CD4-positive, alpha-beta T cell treated with Interleukin-4 for 4 hours (primary cell): ENCODE measurements at regions not wholly inside any gene's neighbourhood (a gene's known extent, or its start where the extent isn't known, plus 50 kb on each side); places are given as distances from the start of the nearest gene placed in this dataset.
"Not testable (repeated sequence)": the region's sequence is repeated elsewhere in the genome, so short reads cannot be mapped to it uniquely, and the experiment has no call there.

Source experiments
- DNase-seq: peaks from one replicate; pipeline ENCODE4 v3.0.0-alpha.2; 2020

GRCh38 chr21:18723171-18723570 lies 319.6 kb upstream of the TMPRSS15 start:
- no peak for DNase-seq

DNA sequence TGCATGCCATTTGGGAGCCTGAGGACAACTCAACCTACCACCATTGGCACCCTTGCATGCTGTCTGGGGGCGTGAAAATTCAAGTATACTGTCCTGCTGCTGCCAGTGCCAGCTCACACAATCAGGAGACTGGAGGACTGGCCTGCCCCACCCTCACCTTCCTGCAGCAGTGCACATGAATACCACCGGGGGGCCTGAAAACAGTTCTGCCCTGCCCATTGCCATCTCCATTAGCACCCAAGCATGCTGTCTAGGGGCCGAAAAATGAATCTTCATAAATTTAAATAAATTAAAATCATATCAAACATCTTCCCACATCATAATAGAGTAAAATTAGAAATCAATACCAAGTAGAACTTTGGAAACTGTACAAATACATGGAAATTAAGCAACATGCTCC lies 322.1 kb upstream of the TMPRSS15 start:
- DNase-seq = no peak

GRCh38 chr21:18741954-18742353 lies 338.4 kb upstream of the TMPRSS15 start:
- DNase-seq = no peak

- no peak for DNase-seq
Measured at GRCh38 chr21:18743531-18743930, 339.9 kb upstream of the TMPRSS15 start.

GRCh38 chr21:18744840-18745239 lies 341.3 kb upstream of the TMPRSS15 start:
- DNase-seq = no peak

GRCh38 chr21:18752894-18753293 lies 349.3 kb upstream of the TMPRSS15 start:
- not testable (repeated sequence) for DNase-seq

DNA sequence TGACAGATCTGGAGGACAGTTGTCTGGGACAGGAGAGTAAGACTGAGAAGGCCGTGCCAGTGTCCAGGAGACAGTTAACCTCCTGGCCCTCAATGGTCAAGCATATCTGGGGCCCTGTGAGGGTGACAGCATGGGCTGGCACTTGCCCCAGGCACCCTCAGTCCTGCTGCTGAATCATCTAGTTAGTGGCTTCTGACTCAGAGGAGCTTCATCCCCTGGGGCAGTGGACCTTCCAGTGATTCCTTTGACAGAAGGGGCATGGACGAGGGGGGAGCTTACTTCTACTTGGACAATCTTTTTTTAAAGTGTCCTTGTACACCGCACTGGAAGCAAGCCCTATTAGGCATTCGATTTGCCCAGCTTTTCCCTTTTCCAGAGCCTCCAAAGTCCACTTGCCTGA lies 352.7 kb upstream of the TMPRSS15 start:
- not testable (repeated sequence) for DNase-seq

- no peak for DNase-seq
Measured at GRCh38 chr21:18759267-18759666, 355.7 kb upstream of the TMPRSS15 start.

DNA sequence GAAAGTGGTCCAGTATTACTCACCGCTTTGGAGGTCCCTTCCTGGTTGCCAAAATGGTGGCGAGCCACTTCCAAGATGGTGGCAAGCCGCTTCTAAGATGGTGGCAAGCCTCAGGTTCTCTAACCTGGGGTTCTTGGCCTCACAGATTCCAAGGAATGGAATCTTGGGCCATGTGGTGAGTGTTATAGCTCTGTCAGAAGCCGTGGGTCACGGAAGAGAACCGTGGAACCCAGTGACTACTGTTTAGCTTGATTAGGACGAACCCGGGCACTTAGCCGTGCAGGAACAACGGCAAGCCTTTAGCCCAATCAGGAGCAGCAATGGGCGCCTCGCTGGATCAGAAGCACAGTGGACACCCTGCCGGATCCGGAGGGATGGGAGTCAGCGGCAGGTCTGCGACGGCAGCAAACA lies 356.2 kb upstream of the TMPRSS15 start:
- no peak for DNase-seq

GRCh38 chr21:18760247-18760646 lies 356.7 kb upstream of the TMPRSS15 start:
- no peak for DNase-seq

- DNase-seq = no peak
Measured at GRCh38 chr21:18764720-18765119, 361.1 kb upstream of the TMPRSS15 start.

DNA sequence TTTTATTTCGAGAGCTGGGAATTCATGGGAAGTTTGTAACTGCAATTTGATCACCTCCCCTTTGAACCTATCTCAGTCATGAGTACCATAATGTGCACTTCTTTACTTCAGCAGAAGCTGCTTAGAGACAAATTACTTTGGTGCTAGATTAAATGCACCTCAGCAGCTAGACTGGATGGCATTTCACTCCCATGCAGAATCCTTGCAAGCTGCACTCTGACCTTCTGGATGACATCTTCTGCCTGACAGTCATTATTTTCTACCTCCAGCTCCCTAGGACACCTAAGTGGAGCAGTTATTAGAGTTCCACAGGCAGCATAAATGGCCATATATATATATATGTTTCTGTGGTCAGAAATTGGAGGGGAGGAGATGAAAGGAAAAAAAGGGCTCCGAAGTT lies 366.0 kb upstream of the TMPRSS15 start:
- no peak for DNase-seq

DNA sequence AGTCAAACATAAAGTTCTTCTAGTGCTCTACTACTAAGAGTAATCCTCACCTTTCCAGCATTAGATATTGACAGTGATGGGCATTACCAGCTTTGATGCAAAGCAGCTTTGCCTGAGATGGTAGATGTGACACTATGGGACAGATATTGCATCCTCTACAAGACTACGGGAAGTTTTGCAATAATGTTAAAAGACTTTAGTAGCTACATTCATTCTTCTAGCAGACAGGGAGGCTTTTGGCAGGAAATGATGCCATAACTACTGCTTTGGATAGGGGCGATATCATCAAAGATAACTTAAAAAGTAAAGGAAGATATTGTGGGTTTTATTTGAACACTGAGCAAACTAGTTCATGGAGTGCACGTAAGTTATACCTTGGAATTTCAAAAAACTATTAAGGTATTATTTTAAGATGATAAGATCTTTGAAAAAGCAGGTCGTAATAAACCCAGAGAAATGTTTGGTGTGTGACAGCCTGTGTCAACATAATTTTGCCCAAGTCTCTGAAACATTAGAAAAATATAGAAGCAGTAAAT lies 368.3 kb upstream of the TMPRSS15 start:
- DNase-seq = no peak

GRCh38 chr21:18772404-18772803 lies 368.8 kb upstream of the TMPRSS15 start:
- no peak for DNase-seq

GRCh38 chr21:18772897-18773296 lies 369.3 kb upstream of the TMPRSS15 start:
- DNase-seq = no peak

DNA sequence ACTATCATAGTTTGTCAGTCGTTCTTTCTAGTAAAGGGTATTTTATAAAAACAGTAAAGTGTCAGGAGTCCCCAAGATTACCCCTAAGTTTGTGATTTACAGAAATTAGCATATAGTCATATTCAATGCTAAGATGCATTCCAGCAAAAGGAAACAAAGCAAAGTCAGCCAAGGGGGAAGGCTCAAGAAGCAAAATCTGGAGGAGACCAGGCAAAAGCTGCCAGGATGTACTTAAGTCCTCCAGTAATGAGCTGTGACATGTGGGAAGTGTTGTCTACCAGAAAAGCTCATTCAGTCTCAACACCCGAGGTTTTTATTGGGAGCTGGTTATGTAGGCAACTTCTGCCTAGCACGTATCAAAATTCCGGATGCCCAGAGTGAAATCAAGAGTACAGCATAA lies 373.4 kb upstream of the TMPRSS15 start:
- DNase-seq = no peak

- DNase-seq = no peak
Measured at GRCh38 chr21:18782721-18783120, 379.1 kb upstream of the TMPRSS15 start.

GRCh38 chr21:18801468-18801867 lies 397.9 kb upstream of the TMPRSS15 start:
- DNase-seq = no peak

- DNase-seq = no peak
Measured at GRCh38 chr21:18803624-18804023, 400.0 kb upstream of the TMPRSS15 start.

DNA sequence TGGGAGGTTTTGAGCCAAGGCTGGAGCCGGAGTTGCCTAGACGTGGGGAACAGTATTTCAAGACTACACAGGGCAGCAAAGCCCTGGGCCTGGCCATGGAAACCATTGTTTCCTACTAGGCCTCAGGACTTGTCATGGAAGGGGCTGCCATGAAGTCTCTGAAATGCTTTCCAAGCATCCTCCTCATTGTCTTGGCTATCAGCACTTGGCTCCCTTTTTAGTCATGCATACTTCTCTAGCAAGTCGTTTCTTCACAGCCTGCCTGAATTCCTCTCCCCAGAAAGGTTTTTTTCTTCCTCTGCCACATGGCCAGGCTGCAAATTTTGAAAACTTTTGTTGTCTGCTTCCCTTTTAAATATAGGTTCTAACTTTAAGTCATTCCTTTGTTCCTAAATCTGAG lies 406.6 kb upstream of the TMPRSS15 start:
- DNase-seq = no peak

DNA sequence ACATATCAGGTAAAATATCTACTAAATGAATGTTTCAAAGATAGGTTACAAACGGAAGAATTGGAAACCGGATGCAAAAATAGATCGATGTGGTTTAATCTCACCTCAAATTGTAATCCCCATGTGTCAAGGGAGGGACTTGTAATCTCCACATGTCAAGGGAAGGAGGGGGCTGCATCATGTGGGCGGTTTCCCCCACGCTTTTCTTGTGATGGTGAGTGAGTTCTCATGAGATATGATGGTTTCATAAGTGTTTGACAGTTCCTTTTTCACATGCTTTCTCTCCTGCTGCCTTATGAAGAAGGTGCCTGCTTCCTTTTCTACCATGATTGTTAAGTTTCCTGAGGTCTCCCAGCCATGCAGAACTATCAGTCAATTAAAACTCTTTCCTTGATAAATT lies 408.7 kb upstream of the TMPRSS15 start:
- DNase-seq = no peak

DNA sequence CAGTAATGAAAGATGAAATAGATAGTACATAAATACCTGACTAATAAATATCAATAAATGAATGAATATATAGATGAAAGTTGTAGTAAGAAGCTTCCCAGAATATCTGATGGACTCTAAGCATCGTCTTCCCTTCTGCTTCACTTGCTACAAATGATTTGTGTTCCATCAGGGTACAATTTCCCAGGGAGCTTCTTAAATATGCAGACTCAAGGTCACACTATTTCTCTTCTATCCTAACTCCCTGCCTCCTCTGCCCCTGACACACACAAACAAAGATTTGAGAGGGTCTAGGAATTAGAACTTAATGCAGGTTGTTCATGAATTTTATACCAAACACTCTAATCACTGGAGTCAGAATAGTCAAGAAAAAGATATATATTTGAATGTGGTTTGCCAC lies 415.9 kb upstream of the TMPRSS15 start:
- no peak for DNase-seq

- no peak for DNase-seq
Measured at GRCh38 chr21:18826562-18826961, 423.0 kb upstream of the TMPRSS15 start.

GRCh38 chr21:18831942-18832676 lies 428.5 kb upstream of the TMPRSS15 start:
- no peak for DNase-seq

GRCh38 chr21:18832950-18833349 lies 429.4 kb upstream of the TMPRSS15 start:
- no peak for DNase-seq
